ENCODE measurements at regions not wholly inside any gene's neighbourhood (a gene's known extent, or its start where the extent isn't known, plus 50 kb on each side); places are given as distances from the start of the nearest gene placed in this dataset.

GRCh38 chr15:70566047-70566835, 197.1 kb downstream of the UACA start:
- TF ChIP-seq POLR2A (IDR thresholded peaks at IDR 0.05) = no peak
- TF ChIP-seq CTCF (IDR thresholded peaks at IDR 0.05) = no peak
